ENCODE measurements at regions not wholly inside any gene's neighbourhood (a gene's known extent, or its start where the extent isn't known, plus 50 kb on each side); places are given as distances from the start of the nearest gene placed in this dataset.

DNA sequence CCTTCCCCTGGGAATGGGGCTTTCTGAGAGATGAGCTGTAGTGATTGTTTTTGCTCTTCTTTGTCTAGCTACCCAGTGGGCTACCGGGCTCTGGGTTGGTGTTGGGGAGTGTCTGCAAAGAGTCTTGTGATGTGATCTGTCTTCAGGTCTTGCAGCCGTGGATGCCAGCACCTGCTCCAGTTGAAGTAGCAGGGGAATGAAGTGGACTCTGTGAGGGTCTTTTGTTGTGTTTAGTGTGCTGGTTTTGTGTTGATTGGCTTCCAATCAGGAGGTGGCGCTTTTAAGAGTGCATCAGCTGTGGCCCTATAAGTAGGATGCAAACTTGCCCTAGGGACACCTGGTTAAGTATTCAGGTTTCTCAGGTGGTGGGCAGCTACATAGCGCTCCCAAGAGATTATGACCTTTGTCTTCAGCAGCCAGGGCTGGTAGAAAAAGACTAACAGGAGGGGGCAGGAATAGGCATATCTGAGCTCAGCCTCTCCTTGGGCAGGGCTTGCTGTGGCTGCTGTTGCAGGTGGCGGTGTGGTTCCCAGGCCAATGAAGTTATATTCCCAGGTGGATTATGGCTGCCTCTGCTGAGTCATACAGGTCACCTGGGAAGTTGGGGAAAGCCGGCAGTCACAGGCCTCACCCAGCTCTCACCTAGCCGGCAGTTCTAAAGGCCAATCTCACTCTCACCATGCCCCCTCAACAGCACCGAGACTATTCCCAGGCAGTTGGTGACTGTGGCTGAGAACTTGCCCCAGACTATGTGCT lies 315.7 kb upstream of the C11orf87 start (continued):
- TF ChIP-seq ZFP36 (IDR thresholded peaks at IDR 0.05; ENCODE audit: borderline replicate concordance, partially characterized antibody): no peak
- no peak for TF ChIP-seq EHMT2 (IDR thresholded peaks at IDR 0.05; ENCODE audit: low read depth)
- no peak for TF ChIP-seq FOSB (CRISPR knock-in tag; IDR thresholded peaks at IDR 0.05)
- TF ChIP-seq RFX5 (IDR thresholded peaks at IDR 0.05): no peak
- no peak for TF ChIP-seq CBX2 (IDR thresholded peaks at IDR 0.05; ENCODE audit: borderline replicate concordance, low read depth)
- TF ChIP-seq MYC (IDR thresholded peaks at IDR 0.05; ENCODE audit: borderline replicate concordance, low read length): no peak
- TF ChIP-seq, protein P1, sequence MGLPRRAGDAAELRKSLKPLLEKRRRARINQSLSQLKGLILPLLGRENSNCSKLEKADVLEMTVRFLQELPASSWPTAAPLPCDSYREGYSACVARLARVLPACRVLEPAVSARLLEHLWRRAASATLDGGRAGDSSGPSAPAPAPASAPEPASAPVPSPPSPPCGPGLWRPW (IDR thresholded peaks at IDR 0.05): no peak

DNA sequence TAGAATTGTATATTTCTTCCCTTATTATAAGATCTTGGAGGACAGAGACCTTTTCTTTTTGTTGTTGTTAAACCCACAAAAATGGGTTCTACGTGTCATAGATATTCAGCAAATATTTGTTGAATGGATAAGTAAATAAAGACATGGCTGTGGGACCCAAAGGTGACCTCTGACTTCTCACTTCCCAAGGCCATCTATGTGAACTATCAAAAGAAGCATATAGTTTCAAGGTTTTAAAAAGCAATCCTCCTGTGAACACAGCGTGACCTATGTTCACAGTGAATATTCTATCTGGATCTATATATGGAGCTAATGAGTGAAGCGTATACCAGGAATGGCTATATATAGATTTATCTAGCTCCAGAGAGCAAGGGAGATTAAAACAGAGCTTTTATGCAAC lies 312.8 kb upstream of the C11orf87 start:
- Histone ChIP-seq H3K9me3 (no peaks in the 10 kb centered on the region), H3K4me3 (no peak overlapping the region), H3K4me2 (no peak overlapping the region; the same call in 2 of the 3 replicates), H3K4me1 (peaks cover 4% of the 10 kb centered on the region; the same call in 1 of the 3 replicates), H3K27ac (no peak overlapping the region)
- FAIRE-seq (no peak), DNase-seq (ENCODE audit: low read depth in 1 of 2, low spot score in 1 of 2) (no peak), ATAC-seq (no peak)
- WGBS (ENCODE audit: missing lambda C conversion rate): 63% methylated on average over 3 of the region's 3 CpGs
- ChIA-PET CTCF (no interaction called here), POLR2A (no interaction called here)
- TF ChIP-seq MAFK (IDR thresholded peaks at IDR 0.05; ENCODE audit: partially characterized antibody): no peak

DNA sequence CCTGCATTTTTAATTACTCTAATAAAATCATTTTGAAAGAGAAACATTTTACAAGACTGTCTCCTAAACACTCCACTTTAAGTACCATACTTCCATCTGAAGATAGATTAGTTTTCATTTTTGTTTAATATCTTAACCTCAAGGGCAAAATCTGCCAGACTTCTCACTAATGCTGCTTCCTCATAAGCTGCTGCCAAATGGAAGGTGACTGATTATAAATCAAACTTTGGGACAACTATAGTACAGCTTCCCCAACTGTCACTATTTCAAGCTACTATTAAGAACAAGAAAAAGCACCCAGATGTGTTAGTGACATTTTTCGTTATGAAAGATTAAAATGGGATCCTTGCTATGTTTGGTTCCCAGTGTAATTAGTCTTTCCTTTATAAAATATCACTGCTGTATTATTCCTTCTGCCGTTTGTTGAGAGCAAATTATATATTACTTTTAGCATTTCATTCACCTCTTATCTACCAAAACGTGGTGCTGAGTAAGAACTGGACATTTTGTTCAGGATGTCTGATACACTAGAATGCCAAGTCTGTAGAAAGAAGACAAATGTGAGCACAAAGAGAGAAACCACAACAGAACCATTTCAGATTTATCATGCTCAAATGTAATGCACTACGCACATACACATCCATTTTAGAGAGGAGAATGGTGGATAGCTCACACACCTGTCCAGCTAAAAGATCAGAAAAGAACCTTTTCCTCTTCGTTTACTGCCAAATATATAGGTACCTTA lies 312.2 kb upstream of the C11orf87 start:
- Histone ChIP-seq H3K9me3 (no peaks in the 10 kb centered on the region), H3K27ac (no peak overlapping the region), H3K4me2 (no peak overlapping the region; the same call in 2 of the 3 replicates), H3K4me3 (no peak overlapping the region), H3K4me1 (peaks cover 4% of the 10 kb centered on the region; the same call in 1 of the 3 replicates)
- ATAC-seq (no peak), DNase-seq (ENCODE audit: low read depth in 1 of 2, low spot score in 1 of 2) (no peak), FAIRE-seq (no peak)
- ChIA-PET CTCF (no interaction called here), POLR2A (no interaction called here)
- WGBS (ENCODE audit: missing lambda C conversion rate): 50% methylated on average over 5 of the region's 5 CpGs
- no peak for TF ChIP-seq JUNB (IDR thresholded peaks at IDR 0.05)
- TF ChIP-seq, protein P2, sequence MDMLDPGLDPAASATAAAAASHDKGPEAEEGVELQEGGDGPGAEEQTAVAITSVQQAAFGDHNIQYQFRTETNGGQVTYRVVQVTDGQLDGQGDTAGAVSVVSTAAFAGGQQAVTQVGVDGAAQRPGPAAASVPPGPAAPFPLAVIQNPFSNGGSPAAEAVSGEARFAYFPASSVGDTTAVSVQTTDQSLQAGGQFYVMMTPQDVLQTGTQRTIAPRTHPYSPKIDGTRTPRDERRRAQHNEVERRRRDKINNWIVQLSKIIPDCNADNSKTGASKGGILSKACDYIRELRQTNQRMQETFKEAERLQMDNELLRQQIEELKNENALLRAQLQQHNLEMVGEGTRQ (IDR thresholded peaks at IDR 0.05): no peak
- no peak for TF ChIP-seq TP53 (CRISPR knock-in tag; IDR thresholded peaks at IDR 0.05)
- no peak for TF ChIP-seq CHD4 (IDR thresholded peaks at IDR 0.05; ENCODE audit: borderline replicate concordance)
- TF ChIP-seq HOXB13 (CRISPR knock-in tag; IDR thresholded peaks at IDR 0.05; ENCODE audit: low read depth): no peak
- no peak for TF ChIP-seq ESRRA (IDR thresholded peaks at IDR 0.05; ENCODE audit: borderline replicate concordance, low read length)
- TF ChIP-seq PHF8 (IDR thresholded peaks at IDR 0.05; ENCODE audit: borderline replicate concordance, low read depth): no peak
- no peak for TF ChIP-seq NFE2L2 (conservative IDR thresholded peaks at IDR 0.05; ENCODE audit: low read length)
- no peak for TF ChIP-seq EHMT2 (IDR thresholded peaks at IDR 0.05; ENCODE audit: low read depth)
- TF ChIP-seq, protein P3, sequence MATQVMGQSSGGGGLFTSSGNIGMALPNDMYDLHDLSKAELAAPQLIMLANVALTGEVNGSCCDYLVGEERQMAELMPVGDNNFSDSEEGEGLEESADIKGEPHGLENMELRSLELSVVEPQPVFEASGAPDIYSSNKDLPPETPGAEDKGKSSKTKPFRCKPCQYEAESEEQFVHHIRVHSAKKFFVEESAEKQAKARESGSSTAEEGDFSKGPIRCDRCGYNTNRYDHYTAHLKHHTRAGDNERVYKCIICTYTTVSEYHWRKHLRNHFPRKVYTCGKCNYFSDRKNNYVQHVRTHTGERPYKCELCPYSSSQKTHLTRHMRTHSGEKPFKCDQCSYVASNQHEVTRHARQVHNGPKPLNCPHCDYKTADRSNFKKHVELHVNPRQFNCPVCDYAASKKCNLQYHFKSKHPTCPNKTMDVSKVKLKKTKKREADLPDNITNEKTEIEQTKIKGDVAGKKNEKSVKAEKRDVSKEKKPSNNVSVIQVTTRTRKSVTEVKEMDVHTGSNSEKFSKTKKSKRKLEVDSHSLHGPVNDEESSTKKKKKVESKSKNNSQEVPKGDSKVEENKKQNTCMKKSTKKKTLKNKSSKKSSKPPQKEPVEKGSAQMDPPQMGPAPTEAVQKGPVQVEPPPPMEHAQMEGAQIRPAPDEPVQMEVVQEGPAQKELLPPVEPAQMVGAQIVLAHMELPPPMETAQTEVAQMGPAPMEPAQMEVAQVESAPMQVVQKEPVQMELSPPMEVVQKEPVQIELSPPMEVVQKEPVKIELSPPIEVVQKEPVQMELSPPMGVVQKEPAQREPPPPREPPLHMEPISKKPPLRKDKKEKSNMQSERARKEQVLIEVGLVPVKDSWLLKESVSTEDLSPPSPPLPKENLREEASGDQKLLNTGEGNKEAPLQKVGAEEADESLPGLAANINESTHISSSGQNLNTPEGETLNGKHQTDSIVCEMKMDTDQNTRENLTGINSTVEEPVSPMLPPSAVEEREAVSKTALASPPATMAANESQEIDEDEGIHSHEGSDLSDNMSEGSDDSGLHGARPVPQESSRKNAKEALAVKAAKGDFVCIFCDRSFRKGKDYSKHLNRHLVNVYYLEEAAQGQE (IDR thresholded peaks at IDR 0.05): no peak
- no peak for TF ChIP-seq ZSCAN20 (CRISPR knock-in tag; IDR thresholded peaks at IDR 0.05)
- no peak for TF ChIP-seq KDM1A (IDR thresholded peaks at IDR 0.05; ENCODE audit: low read depth)
- TF ChIP-seq, protein P4, sequence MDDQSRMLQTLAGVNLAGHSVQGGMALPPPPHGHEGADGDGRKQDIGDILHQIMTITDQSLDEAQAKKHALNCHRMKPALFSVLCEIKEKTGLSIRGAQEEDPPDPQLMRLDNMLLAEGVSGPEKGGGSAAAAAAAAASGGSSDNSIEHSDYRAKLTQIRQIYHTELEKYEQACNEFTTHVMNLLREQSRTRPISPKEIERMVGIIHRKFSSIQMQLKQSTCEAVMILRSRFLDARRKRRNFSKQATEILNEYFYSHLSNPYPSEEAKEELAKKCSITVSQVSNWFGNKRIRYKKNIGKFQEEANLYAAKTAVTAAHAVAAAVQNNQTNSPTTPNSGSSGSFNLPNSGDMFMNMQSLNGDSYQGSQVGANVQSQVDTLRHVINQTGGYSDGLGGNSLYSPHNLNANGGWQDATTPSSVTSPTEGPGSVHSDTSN (IDR thresholded peaks at IDR 0.05): no peak
- TF ChIP-seq, protein P5, sequence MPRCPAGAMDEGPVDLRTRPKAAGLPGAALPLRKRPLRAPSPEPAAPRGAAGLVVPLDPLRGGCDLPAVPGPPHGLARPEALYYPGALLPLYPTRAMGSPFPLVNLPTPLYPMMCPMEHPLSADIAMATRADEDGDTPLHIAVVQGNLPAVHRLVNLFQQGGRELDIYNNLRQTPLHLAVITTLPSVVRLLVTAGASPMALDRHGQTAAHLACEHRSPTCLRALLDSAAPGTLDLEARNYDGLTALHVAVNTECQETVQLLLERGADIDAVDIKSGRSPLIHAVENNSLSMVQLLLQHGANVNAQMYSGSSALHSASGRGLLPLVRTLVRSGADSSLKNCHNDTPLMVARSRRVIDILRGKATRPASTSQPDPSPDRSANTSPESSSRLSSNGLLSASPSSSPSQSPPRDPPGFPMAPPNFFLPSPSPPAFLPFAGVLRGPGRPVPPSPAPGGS (IDR thresholded peaks at IDR 0.05): no peak
